GM19240 (cell line): ENCODE measurements at regions not wholly inside any gene's neighbourhood (a gene's known extent, or its start where the extent isn't known, plus 50 kb on each side); places are given as distances from the start of the nearest gene placed in this dataset.

Experiments used
- DNase-seq: peaks from one replicate; pipeline ENCODE4 v3.0.0; 2011; ENCODE audit warnings: low spot score; ENCODE audit not compliant: insufficient read length

DNA sequence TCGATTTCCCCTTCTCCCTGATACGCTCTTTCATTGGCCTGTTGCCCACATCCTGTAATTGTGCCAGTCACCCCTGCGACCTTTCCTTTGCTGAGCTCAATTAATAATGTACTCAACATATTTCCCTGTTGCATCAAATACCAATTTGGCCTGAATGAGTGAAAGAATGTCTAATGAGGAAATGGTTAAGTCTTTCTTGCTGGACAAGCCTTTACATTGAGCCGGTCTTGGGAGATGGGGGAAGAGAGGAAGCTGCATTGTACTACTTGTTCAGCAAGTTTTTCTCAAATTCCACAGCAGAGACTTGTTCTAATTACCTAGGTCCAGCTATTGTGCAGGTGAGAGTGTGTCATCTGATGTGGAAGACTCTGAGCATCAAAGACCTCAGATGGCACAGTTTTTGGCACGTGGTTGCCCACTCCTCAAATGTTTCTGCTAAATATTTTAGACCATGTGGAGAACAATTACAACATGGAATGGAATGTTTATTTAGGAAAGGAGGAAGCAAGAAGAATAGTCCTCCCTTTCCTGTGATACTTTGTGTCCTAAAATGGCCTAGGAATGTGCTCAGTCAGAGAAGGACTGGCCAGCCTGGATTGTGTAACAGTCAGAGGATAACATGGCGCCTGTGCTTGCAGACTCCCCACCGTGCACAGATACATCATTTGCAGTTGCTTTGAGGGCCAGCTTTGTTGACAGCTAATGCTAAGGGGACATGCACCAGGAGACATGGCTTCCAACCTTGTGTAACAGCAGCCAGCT is 129.5 kb upstream of the E2F8 start:
- DNase-seq: no peak

DNA sequence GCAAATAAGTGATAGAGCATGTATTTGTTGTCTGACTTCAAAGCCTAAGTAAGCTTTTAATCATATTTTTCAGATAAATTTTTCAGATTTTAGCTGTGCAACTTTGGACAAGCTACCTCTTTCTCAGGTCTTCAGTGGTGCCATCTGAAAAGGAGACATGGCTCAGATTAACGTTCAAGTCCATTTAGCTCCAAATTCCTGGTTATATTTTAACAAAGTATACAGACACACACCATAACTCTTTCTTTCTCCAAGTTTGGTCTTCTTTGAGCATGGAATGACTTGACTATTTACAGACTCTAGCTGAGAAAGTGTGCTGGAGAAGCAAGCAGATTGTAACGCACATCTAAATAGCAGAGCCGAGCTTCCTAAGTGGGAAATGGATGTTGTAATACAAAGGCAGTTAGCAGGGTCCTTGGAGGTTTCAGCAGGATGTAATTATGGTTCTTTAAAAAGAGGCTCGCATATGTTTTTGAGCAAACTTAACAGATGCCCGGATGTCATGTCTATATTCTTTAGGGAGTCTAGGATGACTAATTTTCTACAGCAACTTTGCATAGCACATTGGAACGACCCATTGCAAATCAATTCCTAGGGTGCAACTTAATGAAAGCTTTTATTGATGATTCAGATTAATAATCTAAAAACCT is 128.1 kb upstream of the E2F8 start:
- no peak for DNase-seq

DNA sequence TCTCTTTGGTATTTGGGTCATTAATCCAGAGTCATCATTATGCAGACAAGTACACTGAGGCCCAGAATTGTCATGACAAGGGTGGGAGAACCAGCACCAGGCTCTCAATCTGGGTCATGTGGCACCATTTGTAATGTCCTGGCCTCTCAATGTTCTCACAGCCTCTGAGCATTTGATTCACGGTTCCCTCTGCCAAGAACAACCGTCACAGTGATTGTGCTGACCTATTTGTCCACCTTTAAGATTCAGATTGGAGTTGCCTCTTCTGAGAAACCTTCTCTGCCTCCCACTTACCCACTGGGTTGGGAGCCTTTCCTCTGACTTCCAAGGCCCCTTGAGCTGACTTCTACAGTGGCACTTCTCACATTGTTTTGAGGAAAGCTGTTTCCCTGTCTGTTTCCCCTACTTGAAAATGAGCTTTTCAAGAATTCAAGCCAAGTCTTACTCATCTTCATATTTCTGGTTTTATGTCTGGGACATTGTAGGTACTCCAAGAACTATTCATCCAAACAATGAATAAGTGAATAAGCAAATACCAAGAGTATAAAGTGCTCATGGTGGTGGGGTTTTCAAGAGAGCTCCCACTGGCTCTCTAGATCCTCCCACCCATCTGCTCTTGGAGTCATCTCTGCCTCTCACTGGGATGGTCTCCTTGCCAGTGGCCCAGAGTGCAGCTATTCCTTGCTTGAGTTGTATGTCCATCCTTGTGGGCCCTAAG is 126.4 kb upstream of the E2F8 start:
- DNase-seq: no peak

DNA sequence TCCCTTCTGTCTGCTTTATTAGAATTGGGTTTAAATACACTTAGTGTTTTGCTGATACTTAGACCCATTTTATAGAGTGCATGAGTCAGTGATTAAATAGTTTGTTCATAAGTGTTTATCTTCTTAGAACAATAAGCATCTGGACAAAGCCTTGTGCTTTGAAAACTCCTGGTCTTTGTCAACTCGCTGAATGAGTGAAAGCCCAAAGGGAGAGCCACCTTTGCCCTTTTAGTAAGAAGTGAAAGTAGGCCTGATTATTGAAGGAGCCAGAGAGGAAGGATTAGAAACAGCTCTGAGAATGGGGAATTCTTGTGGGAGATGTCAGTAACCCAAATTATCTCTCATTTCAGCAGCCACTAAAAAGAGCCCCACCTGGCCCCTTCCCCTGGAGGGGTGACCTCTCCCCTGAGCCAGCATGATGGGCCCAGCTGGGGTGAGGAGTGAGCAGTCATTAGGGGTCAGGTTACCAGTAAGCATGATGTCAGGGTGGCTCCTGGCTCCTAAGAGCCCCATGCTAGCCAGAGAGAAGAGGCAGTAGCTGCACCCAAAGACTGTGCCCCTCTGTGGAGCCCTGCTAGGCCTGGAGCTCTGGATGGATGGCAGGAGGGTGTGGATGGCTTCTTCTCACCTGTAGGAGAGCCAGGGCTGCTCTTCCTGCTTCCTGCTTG is 125.1 kb upstream of the E2F8 start:
- no peak for DNase-seq

DNA sequence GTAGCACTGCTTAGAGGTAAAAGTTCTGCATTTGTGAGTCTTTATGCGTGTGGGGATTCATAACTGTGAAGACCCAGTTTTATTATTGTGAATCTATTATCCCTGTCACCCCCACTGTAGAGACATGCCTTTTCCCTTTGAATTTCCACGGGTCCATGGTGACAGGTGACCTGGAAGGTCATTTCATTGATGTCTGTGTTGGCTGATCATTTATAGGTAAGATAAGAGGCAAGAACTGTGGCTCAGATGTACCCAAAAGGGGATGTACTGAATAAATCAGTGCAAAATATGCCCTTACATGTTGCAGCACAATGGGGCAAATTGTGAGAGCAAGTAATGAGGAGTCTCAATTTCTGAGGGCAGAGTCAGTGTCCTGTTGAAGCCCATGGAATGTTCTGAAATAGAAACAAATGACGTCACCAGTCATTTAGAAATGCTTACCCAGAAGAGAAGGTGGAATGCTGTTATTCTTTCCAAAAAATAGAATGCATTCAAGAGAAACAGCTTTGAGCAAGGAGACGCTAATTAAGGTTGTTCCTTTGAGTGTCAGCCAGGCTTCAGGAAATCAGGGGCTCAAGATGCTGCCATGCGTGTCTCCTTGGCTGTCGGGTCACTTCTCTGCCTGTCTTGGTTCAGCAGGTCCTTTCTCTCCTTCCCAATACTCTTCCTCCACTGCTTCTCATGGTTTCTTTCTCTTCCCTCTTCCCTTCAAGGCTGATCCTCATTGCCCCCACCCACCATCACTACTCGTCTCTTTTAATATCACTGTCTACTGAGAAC is 118.7 kb upstream of the E2F8 start:
- no peak for DNase-seq

DNA sequence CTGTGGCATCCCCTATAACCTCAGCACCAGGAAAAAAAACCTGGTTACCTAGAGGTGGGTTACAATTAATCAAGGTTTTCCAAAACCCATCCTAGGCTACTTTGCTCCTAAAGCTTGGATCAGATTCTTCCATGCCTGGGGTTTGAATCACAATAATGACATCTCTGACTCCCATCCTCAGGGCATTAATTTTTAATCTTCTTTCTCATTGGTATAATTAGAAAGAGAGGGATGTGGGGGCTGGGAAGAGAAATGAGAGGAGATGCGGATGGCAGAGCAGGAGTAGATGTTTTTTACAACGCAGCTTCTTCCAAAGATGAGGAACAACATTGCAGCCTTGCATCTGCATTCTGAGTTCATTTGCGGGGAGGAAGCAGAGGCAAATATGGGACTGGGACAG is 117.2 kb upstream of the E2F8 start:
- DNase-seq: no peak

DNA sequence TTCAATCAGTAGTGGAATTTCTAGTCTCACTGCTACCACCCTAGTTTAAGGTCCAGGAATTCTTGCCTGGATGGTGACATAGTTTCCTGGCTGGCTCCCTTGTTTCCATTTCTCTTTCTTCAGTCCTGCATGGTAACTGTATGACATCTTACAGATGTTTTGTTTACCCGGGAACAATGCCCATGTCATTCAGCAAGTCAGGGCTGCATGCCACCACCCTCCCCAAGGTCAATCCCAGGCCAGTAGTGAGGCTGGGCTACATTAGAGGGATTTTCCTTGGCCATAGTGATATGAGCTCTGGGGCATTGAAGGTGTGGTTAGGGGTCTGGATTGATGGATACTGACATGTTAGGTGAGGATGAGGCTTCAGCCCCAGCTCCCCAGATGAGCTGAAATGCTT is 114.9 kb upstream of the E2F8 start:
- no peak for DNase-seq

DNA sequence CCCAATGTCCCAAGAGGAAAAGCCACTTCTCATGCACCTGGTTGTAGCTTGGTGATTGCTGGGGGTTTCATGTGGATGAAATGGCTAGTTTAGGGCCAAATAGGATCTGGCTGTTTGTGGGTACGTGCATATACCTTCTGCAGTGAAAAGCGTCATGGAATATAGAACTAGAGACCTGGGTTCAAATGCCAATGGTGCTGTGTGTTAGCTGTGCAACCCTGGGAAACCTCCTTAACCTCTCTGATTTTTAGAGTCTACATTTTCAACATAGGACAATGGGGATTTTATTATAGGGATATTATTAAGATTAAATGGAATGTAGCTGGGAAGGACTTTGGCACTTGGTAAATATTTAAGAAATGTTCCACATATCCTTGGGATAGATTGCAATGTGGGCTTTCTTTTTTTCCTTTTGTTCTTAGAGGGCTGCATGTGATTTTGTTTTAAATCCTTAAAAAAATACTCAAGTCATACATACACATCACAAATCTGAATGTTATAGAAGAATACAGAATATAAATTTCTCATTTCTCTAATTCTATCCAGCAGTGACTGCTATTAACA is 112.6 kb upstream of the E2F8 start:
- DNase-seq: no peak

DNA sequence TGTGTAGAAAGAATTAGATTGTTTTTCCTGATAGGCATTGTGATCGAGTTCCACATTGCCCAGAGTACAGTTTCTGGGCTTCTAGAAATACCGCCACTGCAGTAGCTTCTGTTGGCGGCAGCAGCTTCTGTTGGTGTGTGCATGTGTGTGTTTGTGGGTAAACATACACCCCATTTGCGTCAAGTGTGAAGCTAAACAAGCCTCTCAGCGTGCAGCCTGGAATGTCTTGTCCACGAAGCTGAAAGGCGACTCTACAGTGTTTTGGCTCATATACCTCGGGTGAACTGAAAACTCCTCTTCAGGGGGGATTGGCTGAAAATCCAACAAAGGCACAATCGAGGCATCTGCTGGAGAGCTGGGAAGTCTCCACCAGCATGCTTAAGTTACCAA is 112.0 kb upstream of the E2F8 start:
- no peak for DNase-seq

DNA sequence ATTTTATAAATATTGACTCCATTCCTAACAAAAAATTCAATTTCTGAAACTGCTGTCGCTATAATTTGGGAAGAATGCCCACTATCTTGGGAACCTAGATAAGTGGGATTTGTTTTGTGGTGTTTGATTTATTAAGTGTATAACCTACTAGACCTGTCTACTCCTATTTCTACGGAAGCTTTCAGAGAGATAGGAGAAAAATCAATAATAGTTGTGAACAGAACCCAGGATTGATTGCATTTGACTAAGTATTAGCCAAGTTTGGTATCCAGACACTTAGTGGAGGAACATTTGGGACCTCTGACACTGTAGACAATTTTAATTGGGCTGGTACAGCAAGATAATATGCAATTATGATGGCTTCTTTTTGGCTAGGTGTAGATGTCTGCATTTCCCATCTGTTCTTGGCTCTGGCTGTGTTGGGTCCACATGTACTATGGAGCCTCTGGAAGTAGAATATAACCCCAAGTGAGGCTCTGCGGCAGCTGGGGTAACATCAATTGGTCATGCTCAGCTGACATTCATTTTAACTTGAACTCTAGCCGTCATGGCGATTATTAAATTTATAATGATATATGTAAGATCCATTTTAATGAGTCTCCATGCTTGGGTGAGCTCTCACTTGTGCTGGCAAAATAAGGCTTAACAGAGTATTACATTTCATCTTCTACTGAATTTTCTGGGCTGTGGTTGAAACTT is 111.5 kb upstream of the E2F8 start:
- no peak for DNase-seq

DNA sequence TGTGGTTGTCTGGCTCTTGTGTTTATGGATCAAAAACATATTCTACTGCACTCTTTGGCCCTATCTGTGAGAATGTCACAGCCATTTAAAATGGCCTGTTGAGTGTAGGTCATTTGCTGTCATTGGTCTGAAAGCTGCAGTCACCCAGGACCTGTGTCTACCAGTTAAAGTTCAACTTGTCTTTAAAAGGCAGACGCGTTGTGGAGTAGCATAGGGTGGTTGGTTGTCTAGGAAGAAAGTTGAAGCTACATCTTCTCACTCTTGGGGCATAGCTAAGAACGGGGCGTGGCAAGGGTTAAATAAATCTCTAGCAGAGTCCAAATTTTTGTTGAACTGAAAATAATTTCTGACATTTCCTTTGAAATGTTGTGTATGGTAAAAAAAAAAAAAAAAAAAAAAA is 110.7 kb upstream of the E2F8 start:
- no peak for DNase-seq

DNA sequence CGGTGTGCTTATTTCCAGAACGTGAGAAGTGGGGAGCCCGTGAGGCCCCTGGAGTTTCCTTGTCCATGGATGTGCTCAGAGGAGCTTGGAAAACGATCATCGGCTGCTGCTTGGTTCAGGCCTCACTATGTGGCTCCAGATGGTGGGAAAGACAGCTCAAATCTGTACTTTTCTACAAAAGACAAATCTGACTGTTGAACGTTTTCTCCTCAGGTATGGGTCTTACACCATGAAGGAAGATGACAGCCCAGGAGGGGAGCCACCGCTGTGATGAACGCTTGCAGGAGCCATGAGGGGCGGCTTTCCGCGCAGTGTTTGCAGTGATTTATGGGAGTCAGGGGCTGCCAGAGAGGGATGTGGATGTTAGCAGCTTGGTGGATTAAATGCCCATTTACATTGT is 109.4 kb upstream of the E2F8 start:
- DNase-seq: no peak

DNA sequence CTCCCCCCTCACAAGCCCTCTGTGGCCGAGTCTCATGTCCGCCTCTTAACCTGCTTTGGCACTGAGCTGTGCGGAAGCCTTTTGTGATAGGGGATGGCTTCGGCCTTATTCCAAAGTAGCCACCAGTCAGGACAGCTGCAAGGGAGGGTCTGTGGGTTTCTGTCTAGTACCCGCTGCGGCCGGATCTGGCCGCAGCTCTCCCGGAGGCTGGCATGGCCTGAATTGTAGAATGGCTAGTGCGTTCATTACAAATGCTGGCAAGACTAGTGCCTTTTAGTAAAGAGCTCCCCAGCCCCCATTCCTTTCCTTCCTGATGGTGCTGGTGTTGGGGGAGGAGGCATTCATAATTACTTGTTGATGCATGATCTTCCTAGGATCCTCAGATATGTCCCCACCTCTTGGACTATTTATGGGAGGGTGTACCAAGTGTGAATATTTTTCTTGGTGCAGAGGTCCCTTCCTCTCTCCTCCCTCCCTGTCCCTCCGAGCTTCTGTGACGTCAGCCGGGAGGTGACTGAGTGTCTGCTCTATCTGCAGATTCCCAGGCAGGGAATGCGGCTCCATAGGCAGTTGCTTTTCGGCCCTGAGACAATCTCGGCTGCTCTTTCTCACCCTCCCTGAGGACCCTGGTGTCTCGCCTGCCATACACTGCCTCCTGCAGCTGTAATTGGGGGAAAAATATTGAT is 108.7 kb upstream of the E2F8 start:
- DNase-seq: no peak

DNA sequence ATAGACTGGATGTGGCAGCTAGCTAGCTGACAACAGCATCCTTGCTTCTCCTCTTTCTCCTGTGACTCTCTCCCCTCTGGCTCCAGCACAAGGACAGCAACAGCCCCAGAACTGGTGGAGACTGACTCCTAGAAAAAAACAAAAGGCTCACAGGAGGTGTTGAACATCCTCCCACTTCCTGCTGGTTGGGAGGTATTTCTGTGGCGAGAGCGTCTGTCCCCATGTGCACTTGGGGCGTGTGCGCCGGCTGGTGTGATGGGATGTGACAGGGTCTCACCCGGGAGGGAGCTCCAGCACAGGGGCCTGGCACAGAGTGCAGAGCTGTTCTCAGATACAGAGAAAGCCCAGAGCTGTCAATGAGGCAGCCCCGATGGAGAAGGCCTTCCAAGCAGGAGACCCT is 107.2 kb upstream of the E2F8 start:
- no peak for DNase-seq

DNA sequence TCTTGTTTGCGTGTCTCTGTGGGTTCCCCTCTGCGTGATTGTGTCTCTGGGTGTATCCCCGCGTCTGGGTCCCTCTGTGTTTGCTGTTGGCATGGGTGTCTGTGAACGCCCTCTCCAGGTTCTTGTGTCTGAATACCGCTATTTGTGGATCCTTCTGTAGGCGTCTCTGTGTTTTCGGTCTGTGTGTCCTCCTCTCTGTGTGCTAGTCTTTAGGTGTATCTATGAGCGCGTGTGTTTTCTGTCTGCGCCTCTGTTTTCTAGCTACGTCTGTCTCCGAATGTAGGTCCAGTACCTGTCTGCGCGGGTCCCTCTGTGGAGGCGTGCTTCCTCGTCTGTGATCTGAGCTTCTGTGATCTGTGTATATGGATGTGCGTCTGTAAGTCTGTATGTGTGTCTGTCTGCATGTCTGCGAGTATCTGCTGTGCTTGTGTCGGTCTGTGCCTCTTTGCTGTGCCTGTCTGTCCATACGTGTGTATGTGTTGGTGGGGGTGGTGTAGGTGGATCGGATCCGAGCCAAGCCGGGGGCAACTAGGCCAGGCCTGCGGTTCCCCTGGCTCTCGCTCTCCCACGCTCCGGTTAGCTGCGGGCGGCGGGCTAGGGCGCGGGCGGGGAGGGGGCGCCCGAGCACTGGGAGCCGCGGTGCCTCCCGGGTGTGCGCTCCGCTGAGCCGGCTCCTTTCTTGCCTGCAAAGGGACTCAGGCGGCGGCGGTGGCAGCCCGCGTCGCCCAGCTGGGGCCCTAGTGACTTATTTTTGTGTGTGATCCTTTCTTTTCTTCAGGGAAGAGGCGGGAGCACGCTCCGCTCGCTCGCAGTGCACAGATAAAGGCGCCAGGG is 105.3 kb upstream of the E2F8 start:
- no peak for DNase-seq

DNA sequence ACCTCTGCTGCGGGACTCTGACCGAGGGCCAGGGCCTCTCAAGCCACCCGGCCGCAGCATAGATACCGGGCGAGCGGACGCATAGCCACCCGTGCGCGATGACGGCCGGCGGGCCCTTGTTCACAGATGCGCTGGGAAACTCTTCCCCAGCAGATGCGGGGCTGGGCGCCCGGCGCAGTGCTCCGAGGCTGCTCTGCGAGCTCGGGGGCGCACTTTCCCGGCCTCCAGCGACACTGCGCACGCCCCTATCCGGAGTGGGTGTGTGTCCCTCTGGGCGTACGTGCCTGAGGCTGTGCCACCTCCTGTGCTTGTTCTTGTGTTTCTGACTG is 104.7 kb upstream of the E2F8 start:
- no peak for DNase-seq

DNA sequence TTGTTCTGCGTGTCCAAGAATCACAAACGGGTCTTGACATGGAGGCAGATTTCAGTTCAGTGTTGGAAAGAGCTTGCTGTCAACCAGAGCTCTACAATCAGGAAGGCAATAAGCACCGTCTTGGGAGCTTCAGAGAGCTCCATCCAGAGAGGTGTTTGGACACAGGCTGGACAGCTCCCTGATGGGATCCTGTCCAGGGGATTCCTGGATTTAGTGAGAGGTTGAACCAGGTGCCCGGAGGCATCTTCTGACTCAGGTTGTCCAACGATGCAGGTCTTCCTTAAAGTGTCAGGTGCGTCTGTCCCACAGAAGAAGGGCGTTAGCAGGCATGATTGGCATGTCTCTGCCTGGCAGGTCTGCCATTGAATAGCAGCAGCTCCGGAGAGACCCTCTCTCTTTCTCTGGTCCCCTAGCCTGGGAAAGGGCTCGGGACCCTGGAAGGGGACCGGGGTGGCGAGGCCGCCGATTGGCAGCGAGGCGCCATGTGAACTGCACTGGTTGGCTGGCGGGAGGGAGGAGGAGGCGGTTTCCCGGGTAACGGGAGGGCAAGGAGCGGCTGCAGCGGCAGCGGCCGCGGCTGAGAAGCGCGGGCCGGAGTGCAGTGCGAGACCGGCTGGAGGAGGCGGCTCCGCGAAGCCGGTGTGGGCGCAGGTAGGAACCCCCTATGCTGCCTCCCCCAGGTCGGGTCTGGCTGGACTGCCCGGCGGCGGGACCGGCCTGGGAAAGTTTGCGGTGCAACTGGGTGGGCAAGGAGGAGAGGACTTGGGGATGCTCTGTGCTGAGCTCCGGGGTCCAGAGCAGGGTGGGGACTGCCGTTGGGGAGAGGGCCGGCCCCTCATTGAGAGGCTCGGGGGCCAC is 104.1 kb upstream of the E2F8 start:
- no peak for DNase-seq

DNA sequence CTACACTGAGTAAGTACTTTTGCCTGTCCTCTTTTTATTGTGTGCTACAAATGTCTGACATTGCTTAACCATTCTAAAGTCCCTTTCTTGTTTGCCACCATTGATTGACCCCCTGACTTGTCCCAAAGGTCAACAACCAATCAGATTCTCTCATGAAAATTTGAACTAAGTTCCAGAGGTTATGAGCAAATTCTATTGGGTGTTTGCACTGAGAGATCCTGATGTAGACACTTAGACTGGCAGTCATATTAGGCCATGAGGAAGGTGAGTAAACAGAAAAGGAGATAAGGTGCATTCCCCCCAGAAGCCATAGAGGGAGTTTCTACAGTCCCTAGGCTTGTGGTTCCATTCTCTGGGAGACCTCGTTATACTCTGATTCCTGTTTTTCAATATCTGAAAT is 101.3 kb upstream of the E2F8 start:
- DNase-seq: no peak
